GM12874 (cell line): ENCODE measurements at regions not wholly inside any gene's neighbourhood (a gene's known extent, or its start where the extent isn't known, plus 50 kb on each side); places are given as distances from the start of the nearest gene placed in this dataset.

Experiments used
- CTCF ChIP-seq: IDR thresholded peaks from 2 replicates; pipeline ENCODE4 v1.5.1; 2011; ENCODE audit warnings: low read depth, mild to moderate bottlenecking, control low read depth, low read length, moderate library complexity; ENCODE audit not compliant: insufficient read depth

GRCh38 chr15:69631005-69631404 lies 178.4 kb downstream of the RPLP1 start:
- TF ChIP-seq CTCF = no peak

- TF ChIP-seq CTCF = no peak
Observed at GRCh38 chr15:69631978-69632377, 179.4 kb downstream of the RPLP1 start.

- no peak for TF ChIP-seq CTCF
Observed at GRCh38 chr15:69634860-69635259, 182.2 kb downstream of the RPLP1 start.

- no peak for TF ChIP-seq CTCF
Observed at GRCh38 chr15:69636169-69636915, 183.7 kb downstream of the RPLP1 start.

- TF ChIP-seq CTCF = no peak
Observed at GRCh38 chr15:69637818-69638217, 185.2 kb downstream of the RPLP1 start.

GRCh38 chr15:69643476-69643875 lies 190.9 kb downstream of the RPLP1 start:
- no peak for TF ChIP-seq CTCF

GRCh38 chr15:69643971-69644370 lies 191.4 kb downstream of the RPLP1 start:
- no peak for TF ChIP-seq CTCF
